ENCODE measurements at regions not wholly inside any gene's neighbourhood (a gene's known extent, or its start where the extent isn't known, plus 50 kb on each side); places are given as distances from the start of the nearest gene placed in this dataset.
A peak's percentile ranks its signal among the peaks of the same experiment; 100 is the strongest.
"Not testable (repeated sequence)": the region's sequence is repeated elsewhere in the genome, so short reads cannot be mapped to it uniquely, and the experiment has no call there.

- TF ChIP-seq POLR2A (IDR thresholded peaks at IDR 0.05): not testable (repeated sequence)
- TF ChIP-seq CTCF (IDR thresholded peaks at IDR 0.05): peak in 1 of 3 donors; percentile 44
These were observed 100.8 kb downstream of the ALG10 start for GRCh38 chr12:34123092-34123491.
